K562 (cell line): ENCODE measurements at regions not wholly inside any gene's neighbourhood (a gene's known extent, or its start where the extent isn't known, plus 50 kb on each side); places are given as distances from the start of the nearest gene placed in this dataset.

Experiments
- ATAC-seq: fragments of 200-7000 bp; cut with Tn5 transposase; 3 replicates; pipeline ENCODE4 v1.9.1; 2020; ENCODE audit warnings: moderate library complexity
- BruUV-seq: library from RNA; stranded (reverse); fragments of 400-500 nt; replicated peaks from 2 replicates; lab custom pipeline; 2021; lab: Mats Ljungman, UMichigan
- CTCF ChIA-PET: fragments of 300-600 bp; formaldehyde crosslinking; extraction: SDS; loops from one replicate; lab custom pipeline; 2021; ENCODE audit warnings: low intra/inter-chr PET ratio; lab: Yijun Ruan, JAX
- POLR2A ChIA-PET: fragments of 300-600, 350-650 bp; sonication (Branson Sonifier 250); formaldehyde crosslinking; extraction: SDS; loops from one replicate; lab custom pipeline; 2021; ENCODE audit warnings: antibody characterized with exemption, inconsistent platforms; lab: Yijun Ruan, JAX
- DNase-seq, 4 experiments: peaks; one replicate each; pipeline versions ENCODE4 v3.0.0 to v3.0.0-alpha.2; 2011 to 2018; ENCODE audit warnings: low spot score in 3 of 4, mixed read lengths in 3 of 4; ENCODE audit errors: extremely low read depth in 1 of 4
- FAIRE-seq: peaks from 2 replicates; lab custom pipeline; 2011; peaks lifted over from hg19 to GRCh38; lab: Jason Lieb, UNC
- H2AFZ ChIP-seq: 2 replicates; pipeline ENCODE4 v1.6.0; 2011; ENCODE audit warnings: low read depth, low read length, control low read depth, inconsistent platforms
- H3K27ac ChIP-seq: fragments of 200-600 bp; 3 replicates; pipeline ENCODE4 v1.8.0; 2011; ENCODE audit warnings: low read depth, mild to moderate bottlenecking, control low read depth, inconsistent platforms, low read length, moderate library complexity, mixed read lengths; ENCODE audit errors: extremely low read depth
- H3K27me3 ChIP-seq, 2 experiments: fragments of 300-600 bp in 1 of 2; 2 replicates in 1 of 2; 3 replicates in 1 of 2; pipeline versions ENCODE4 v1.6.0 to v1.8.0; 2011; ENCODE audit warnings: inconsistent platforms in 2 of 2, low read length in 2 of 2, mild to moderate bottlenecking in 1 of 2, mixed read lengths in 1 of 2, moderate library complexity in 1 of 2; ENCODE audit not compliant: control insufficient read depth in 2 of 2, insufficient read depth in 2 of 2
- H3K36me3 ChIP-seq: fragments of 300-600 bp; 3 replicates; pipeline ENCODE4 v1.8.0; 2011; ENCODE audit warnings: mild to moderate bottlenecking, low read length, inconsistent platforms; ENCODE audit not compliant: control insufficient read depth, insufficient read depth
- H3K4me1 ChIP-seq, 2 experiments: fragments of 200-600 bp in 1 of 2; replicated peaks in 1 of 2; 2 replicates in 1 of 2; 3 replicates in 1 of 2; pipeline versions ENCODE4 v1.5.1 to v1.8.0; 2011; ENCODE audit warnings: inconsistent platforms in 2 of 2, low read length in 2 of 2, mild to moderate bottlenecking in 1 of 2, mixed read lengths in 1 of 2, moderate library complexity in 1 of 2; ENCODE audit not compliant: control insufficient read depth in 2 of 2, insufficient read depth in 2 of 2
- H3K4me2 ChIP-seq: 2 replicates; pipeline ENCODE4 v1.6.1; 2011; ENCODE audit warnings: low read length, control low read depth, inconsistent platforms, mixed read lengths; ENCODE audit not compliant: insufficient read depth
- H3K4me3 ChIP-seq: fragments of 200-600 bp; sonication (generic), shearing (Covaris generic); 2 replicates; pipeline ENCODE4 v1.5.1; 2016; ENCODE audit warnings: control low read depth, inconsistent platforms
- H3K79me2 ChIP-seq: fragments of 200-600 bp; 3 replicates; pipeline ENCODE4 v1.8.0; 2011; ENCODE audit warnings: low read length, inconsistent platforms; ENCODE audit not compliant: control insufficient read depth, insufficient read depth
- H3K9ac ChIP-seq, 2 experiments: 2 replicates each; pipeline versions ENCODE4 v1.6.0 to v1.6.1; 2011; ENCODE audit warnings: low read depth in 2 of 2, low read length in 2 of 2, control low read depth in 1 of 2, inconsistent platforms in 1 of 2, mild to moderate bottlenecking in 1 of 2, mixed read lengths in 1 of 2; ENCODE audit not compliant: insufficient read depth in 1 of 2
- H3K9me1 ChIP-seq: one replicate; pipeline ENCODE4 v1.6.0; 2011; ENCODE audit warnings: inconsistent platforms, mild to moderate bottlenecking, low read length, moderate library complexity; ENCODE audit not compliant: control insufficient read depth, insufficient read depth
- H3K9me3 ChIP-seq: replicated peaks from 2 replicates; pipeline ENCODE4 v1.5.1; 2011; ENCODE audit warnings: low read depth, low read length, inconsistent platforms; ENCODE audit not compliant: control insufficient read depth, insufficient read depth
- H4K20me1 ChIP-seq: replicated peaks from 2 replicates; pipeline ENCODE4 v1.6.1; 2011; ENCODE audit warnings: low read length, inconsistent platforms, mixed read lengths; ENCODE audit not compliant: control insufficient read depth, insufficient read depth
- ARID3B ChIP-seq: fragments of 250-450 bp; sonication (Bioruptor Pico); IDR thresholded peaks from 2 replicates; pipeline ENCODE4 v1.4.0; 2020; ENCODE audit warnings: borderline replicate concordance
- BRCA1 ChIP-seq, 2 experiments: fragments of 450-650 bp in 1 of 2; sonication (generic) in 1 of 2; formaldehyde crosslinking in 1 of 2; IDR thresholded peaks; 2 replicates each; pipeline versions ENCODE4 v1.5.0 to v1.6.1; 2017 to 2020; ENCODE audit warnings: mild to moderate bottlenecking in 1 of 2, missing genetic modification reagents in 1 of 2
- CEBPB ChIP-seq: fragments of 450-650 bp; IDR thresholded peaks from 2 replicates; pipeline ENCODE4 v1.6.1; 2016; ENCODE audit warnings: missing genetic modification characterization, missing compliant biosample characterization
- DACH1 ChIP-seq: fragments of 450-650 bp; IDR thresholded peaks from 2 replicates; pipeline ENCODE4 v1.6.1; 2018; ENCODE audit not compliant: partially characterized antibody
- DPF2 ChIP-seq: fragments of 450-650 bp; IDR thresholded peaks from 2 replicates; pipeline ENCODE4 v1.6.1; 2016
- E2F1 ChIP-seq: sonication (generic); formaldehyde crosslinking; IDR thresholded peaks from 2 replicates; pipeline ENCODE4 v1.8.1; 2023; ENCODE audit warnings: mild to moderate bottlenecking, missing genetic modification reagents, moderate library complexity
- FOXM1 ChIP-seq, 2 experiments: fragments of 450-650 bp in 1 of 2; sonication (generic) in 1 of 2; formaldehyde crosslinking in 1 of 2; IDR thresholded peaks; 2 replicates each; pipeline versions ENCODE4 v1.6.1 to v1.9.0; 2017 to 2022; ENCODE audit warnings: low read depth in 2 of 2, mild to moderate bottlenecking in 2 of 2, missing genetic modification reagents in 1 of 2, moderate library complexity in 1 of 2
- GATAD2A ChIP-seq: fragments of 450-650 bp; IDR thresholded peaks from 2 replicates; pipeline ENCODE4 v1.6.1; 2017
- MEIS2 ChIP-seq: fragments of 450-650 bp; IDR thresholded peaks from 2 replicates; pipeline ENCODE4 v1.6.1; 2014; ENCODE audit warnings: mild to moderate bottlenecking; ENCODE audit not compliant: partially characterized antibody
- PCBP1 ChIP-seq: fragments of 200-400 bp; formaldehyde crosslinking; IDR thresholded peaks from 2 replicates; pipeline ENCODE4 v1.6.1; 2018; ENCODE audit warnings: mild to moderate bottlenecking, low read depth, low read length; ENCODE audit not compliant: poor library complexity, severe bottlenecking
- ZBTB2 ChIP-seq: fragments of 450-650 bp; IDR thresholded peaks from 2 replicates; pipeline ENCODE4 v1.6.1; 2016; ENCODE audit warnings: antibody characterized with exemption
- ZSCAN29 ChIP-seq: fragments of 450-650 bp; IDR thresholded peaks from 2 replicates; pipeline ENCODE4 v1.6.1; 2017
- in situ Hi-C: fragments of 300-500 bp; cut with MboI; formaldehyde crosslinking; loops from 4 replicates; pipeline ENCODE4 v1.15.0; 2018; ENCODE audit warnings: inconsistent platforms, mixed read lengths
- intact Hi-C: fragments of 100-400 bp; cut with micrococcal nuclease; formaldehyde crosslinking; loops from 2 replicates; pipeline ENCODE4 v1.14.2; 2022

- TF ChIP-seq ARID3B (CRISPR knock-in tag) = no peak
- no peak for TF ChIP-seq GATAD2A
- TF ChIP-seq MEIS2 = no peak
- TF ChIP-seq E2F1 (CRISPR knock-in tag) = no peak
- no peak for TF ChIP-seq FOXM1 (IDR thresholded peaks at IDR 0.05; ENCODE audit: low read depth)
- TF ChIP-seq FOXM1 (CRISPR knock-in tag; IDR thresholded peaks at IDR 0.05; ENCODE audit: low read depth) = no peak
Measured at GRCh38 chr9:115514454-115514853, 396.5 kb upstream of the TNC start (continued).

GRCh38 chr9:115517335-115518075 lies 399.5 kb upstream of the TNC start:
- Histone ChIP-seq H4K20me1 (no peaks in the 10 kb centered on the region), H3K9me1 (no peaks in the 10 kb centered on the region), H3K9ac (no peak overlapping the region), H3K79me2 (no peaks in the 10 kb centered on the region), H3K4me3 (no peak overlapping the region), H3K4me2 (no peak overlapping the region), H3K9me3 (no peaks in the 10 kb centered on the region), H3K27ac (no peak overlapping the region), H2AFZ (no peak overlapping the region), H3K27me3 (no peaks in the 10 kb centered on the region), H3K4me1 (no peaks in the 10 kb centered on the region), H3K36me3 (no peaks in the 10 kb centered on the region)
- ChIA-PET POLR2A (no interaction called here), CTCF (no interaction called here)
- no peak for DNase-seq
- intact Hi-C loops (no loop called here), in situ Hi-C loops (no loop called here)
- no peak for TF ChIP-seq CEBPB (tag)
- TF ChIP-seq DPF2 = no peak
- TF ChIP-seq ZSCAN29 = no peak
- TF ChIP-seq PCBP1 = no peak
- no peak for TF ChIP-seq BRCA1 (IDR thresholded peaks at IDR 0.05)
- no peak for TF ChIP-seq BRCA1 (CRISPR knock-in tag; IDR thresholded peaks at IDR 0.05)
- TF ChIP-seq ZBTB2 = no peak
- TF ChIP-seq DACH1 = no peak
- no TSS peak for BruUV-seq
- ATAC-seq = no peak
- no peak for FAIRE-seq
